ENCODE measurements at regions not wholly inside any gene's neighbourhood (a gene's known extent, or its start where the extent isn't known, plus 50 kb on each side); places are given as distances from the start of the nearest gene placed in this dataset.

GRCh38 chr6:1244278-1244677 is 67.6 kb upstream of the FOXQ1 start:
- no peak for TF ChIP-seq CTCF (IDR thresholded peaks at IDR 0.05)
- intact Hi-C loops (cut with DNase I; ENCODE audit: low total_unique reads), result no loop called here
- no peak overlapping the region for H3K4me3 ChIP-seq
- no peak overlapping the region for H3K27ac ChIP-seq
- no peak for DNase-seq
- no peaks in the 10 kb centered on the region for H3K36me3 ChIP-seq
- H3K9me3 ChIP-seq, result no peaks in the 10 kb centered on the region
- peaks cover 0 to 4% of the 10 kb centered on the region in 2 donors for H3K27me3 ChIP-seq
- H3K4me1 ChIP-seq, result peaks cover 0 to 8% (median 0%) of the 10 kb centered on the region in 4 donors

- Histone ChIP-seq H3K4me3 (no peak overlapping the region), H3K27ac (no peak overlapping the region), H3K36me3 (no peaks in the 10 kb centered on the region), H3K9me3 (no peaks in the 10 kb centered on the region), H3K4me1 (peaks cover 0 to 8% (median 0%) of the 10 kb centered on the region in 4 donors), H3K27me3 (peaks cover 0 to 10% of the 10 kb centered on the region in 2 donors)
- no peak for TF ChIP-seq CTCF (IDR thresholded peaks at IDR 0.05)
- intact Hi-C loops (cut with DNase I; ENCODE audit: low total_unique reads), result no loop called here
- DNase-seq, result no peak
Observed at GRCh38 chr6:1242446-1242845, 69.5 kb upstream of the FOXQ1 start.

- H3K27me3 ChIP-seq, result peaks cover 0 to 10% of the 10 kb centered on the region in 2 donors
- intact Hi-C loops (cut with DNase I; ENCODE audit: low total_unique reads), result no loop called here
Observed at GRCh38 chr6:1242021-1242420, 69.9 kb upstream of the FOXQ1 start.

GRCh38 chr6:1240766-1241318 is 71.1 kb upstream of the FOXQ1 start:
- no peaks in the 10 kb centered on the region for H3K9me3 ChIP-seq
- H3K4me1 ChIP-seq, result peaks cover 0 to 8% (median 0%) of the 10 kb centered on the region in 4 donors
- DNase-seq, result no peak
- peaks cover 0 to 9% of the 10 kb centered on the region in 2 donors for H3K27me3 ChIP-seq
- H3K36me3 ChIP-seq, result no peaks in the 10 kb centered on the region
- intact Hi-C loops (cut with DNase I; ENCODE audit: low total_unique reads), result no loop called here
- H3K27ac ChIP-seq, result no peak overlapping the region
- no peak overlapping the region for H3K4me3 ChIP-seq
- TF ChIP-seq CTCF (IDR thresholded peaks at IDR 0.05), result no peak

More at GRCh38 chr6:1242021-1242420, 69.9 kb upstream of the FOXQ1 start:
- Histone ChIP-seq H3K36me3 (no peaks in the 10 kb centered on the region), H3K4me1 (peaks cover 0 to 8% (median 0%) of the 10 kb centered on the region in 4 donors), H3K27ac (no peak overlapping the region), H3K4me3 (no peak overlapping the region), H3K9me3 (no peaks in the 10 kb centered on the region)
- no peak for TF ChIP-seq CTCF (IDR thresholded peaks at IDR 0.05)
- no peak for DNase-seq

- intact Hi-C loops (cut with DNase I; ENCODE audit: low total_unique reads), result no loop called here
- TF ChIP-seq CTCF (IDR thresholded peaks at IDR 0.05), result no peak
- H3K9me3 ChIP-seq, result no peaks in the 10 kb centered on the region
- H3K27me3 ChIP-seq, result peaks cover 0 to 6% of the 10 kb centered on the region in 2 donors
- H3K4me3 ChIP-seq, result no peak overlapping the region
- H3K27ac ChIP-seq, result no peak overlapping the region
- H3K4me1 ChIP-seq, result peaks cover 0 to 8% (median 0%) of the 10 kb centered on the region in 4 donors
- H3K36me3 ChIP-seq, result no peaks in the 10 kb centered on the region
- no peak for DNase-seq
Observed at GRCh38 chr6:1239805-1240204, 72.1 kb upstream of the FOXQ1 start.

GRCh38 chr6:1238040-1238439 is 73.9 kb upstream of the FOXQ1 start:
- H3K4me1 ChIP-seq, result peaks cover 0 to 8% (median 0%) of the 10 kb centered on the region in 4 donors
- intact Hi-C loops (cut with DNase I; ENCODE audit: low total_unique reads), result no loop called here
- H3K4me3 ChIP-seq, result no peak overlapping the region
- no peak for TF ChIP-seq CTCF (IDR thresholded peaks at IDR 0.05)
- H3K9me3 ChIP-seq, result no peaks in the 10 kb centered on the region
- peaks cover 0 to 6% of the 10 kb centered on the region in 2 donors for H3K27me3 ChIP-seq
- H3K27ac ChIP-seq, result no peak overlapping the region
- H3K36me3 ChIP-seq, result no peaks in the 10 kb centered on the region
- DNase-seq, result no peak
